PC-9 (cell line): ENCODE measurements at regions not wholly inside any gene's neighbourhood (a gene's known extent, or its start where the extent isn't known, plus 50 kb on each side); places are given as distances from the start of the nearest gene placed in this dataset.

ENCODE experiments used
- EZH2 ChIP-seq: fragments of 200-600 bp; sonication (generic); IDR thresholded peaks from 2 replicates; pipeline ENCODE4 v1.8.0; 2017; ENCODE audit warnings: antibody characterized with exemption, low read depth
- TF ChIP-seq, protein P1 (sequence below): fragments of 200-600 bp; sonication (generic); conservative IDR thresholded peaks from 2 replicates; pipeline ENCODE4 v1.6.1; 2017; ENCODE audit warnings: mixed run types, antibody characterized with exemption, mild to moderate bottlenecking, moderate library complexity

DNA sequence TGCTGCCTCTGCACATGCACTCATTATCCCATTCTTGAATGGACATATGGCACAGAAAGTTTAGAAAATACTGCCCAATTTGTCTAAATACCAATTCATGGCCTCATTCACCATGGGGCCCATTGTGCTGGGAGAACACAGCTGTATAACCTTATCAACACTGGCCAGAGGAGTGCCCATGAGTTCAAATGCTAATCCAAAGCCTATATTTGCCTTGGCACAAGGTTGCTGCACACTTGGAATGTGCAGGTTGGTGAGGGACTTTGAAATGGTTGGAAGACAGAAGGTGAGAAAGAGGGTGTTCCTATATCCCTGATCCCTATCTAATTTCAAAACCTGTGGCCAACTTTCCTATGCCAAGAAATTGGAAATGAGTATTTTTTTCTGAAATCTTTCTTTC lies 693.9 kb upstream of the ID2 start:
- TF ChIP-seq, protein P1, sequence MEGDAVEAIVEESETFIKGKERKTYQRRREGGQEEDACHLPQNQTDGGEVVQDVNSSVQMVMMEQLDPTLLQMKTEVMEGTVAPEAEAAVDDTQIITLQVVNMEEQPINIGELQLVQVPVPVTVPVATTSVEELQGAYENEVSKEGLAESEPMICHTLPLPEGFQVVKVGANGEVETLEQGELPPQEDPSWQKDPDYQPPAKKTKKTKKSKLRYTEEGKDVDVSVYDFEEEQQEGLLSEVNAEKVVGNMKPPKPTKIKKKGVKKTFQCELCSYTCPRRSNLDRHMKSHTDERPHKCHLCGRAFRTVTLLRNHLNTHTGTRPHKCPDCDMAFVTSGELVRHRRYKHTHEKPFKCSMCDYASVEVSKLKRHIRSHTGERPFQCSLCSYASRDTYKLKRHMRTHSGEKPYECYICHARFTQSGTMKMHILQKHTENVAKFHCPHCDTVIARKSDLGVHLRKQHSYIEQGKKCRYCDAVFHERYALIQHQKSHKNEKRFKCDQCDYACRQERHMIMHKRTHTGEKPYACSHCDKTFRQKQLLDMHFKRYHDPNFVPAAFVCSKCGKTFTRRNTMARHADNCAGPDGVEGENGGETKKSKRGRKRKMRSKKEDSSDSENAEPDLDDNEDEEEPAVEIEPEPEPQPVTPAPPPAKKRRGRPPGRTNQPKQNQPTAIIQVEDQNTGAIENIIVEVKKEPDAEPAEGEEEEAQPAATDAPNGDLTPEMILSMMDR: no peak
- TF ChIP-seq EZH2: no peak
